Retinal pigment epithelial cell (primary cell): ENCODE measurements at regions not wholly inside any gene's neighbourhood (a gene's known extent, or its start where the extent isn't known, plus 50 kb on each side); places are given as distances from the start of the nearest gene placed in this dataset.

Experiments used
- DNase-seq: peaks from one replicate; pipeline ENCODE4 v3.0.0-alpha.2; 2010; ENCODE audit warnings: low read depth
- H3K4me3 ChIP-seq: 2 replicates; pipeline ENCODE4 v1.5.1; 2011; ENCODE audit warnings: mild to moderate bottlenecking, low read length, control low read depth, moderate library complexity
- TF ChIP-seq, protein P1 (sequence below): conservative IDR thresholded peaks from 2 replicates; pipeline ENCODE4 v1.5.1; 2011; ENCODE audit warnings: low read depth, low read length, control low read depth, inconsistent platforms

DNA sequence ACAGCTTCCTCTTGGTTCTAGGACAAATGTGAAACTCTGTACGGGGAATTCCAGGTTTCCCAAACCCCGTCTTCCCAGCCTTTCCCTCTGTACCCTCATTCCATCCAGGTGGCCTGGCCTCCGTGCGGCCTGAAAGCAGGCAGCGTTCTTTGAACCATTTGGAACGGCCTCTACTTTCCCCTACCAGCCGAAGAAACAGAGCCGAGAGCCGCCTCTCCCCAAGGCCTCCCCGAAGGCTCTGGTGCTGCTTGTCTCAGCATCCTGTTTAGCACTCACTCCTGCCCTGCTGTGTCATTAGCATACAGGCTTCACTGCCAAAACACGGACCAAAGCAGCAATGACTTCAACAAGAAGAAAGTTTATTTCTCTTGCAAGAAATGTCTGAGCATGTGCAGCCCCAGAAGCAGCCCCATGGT lies 137.7 kb downstream of the HSD17B3 start:
- no peak for DNase-seq

DNA sequence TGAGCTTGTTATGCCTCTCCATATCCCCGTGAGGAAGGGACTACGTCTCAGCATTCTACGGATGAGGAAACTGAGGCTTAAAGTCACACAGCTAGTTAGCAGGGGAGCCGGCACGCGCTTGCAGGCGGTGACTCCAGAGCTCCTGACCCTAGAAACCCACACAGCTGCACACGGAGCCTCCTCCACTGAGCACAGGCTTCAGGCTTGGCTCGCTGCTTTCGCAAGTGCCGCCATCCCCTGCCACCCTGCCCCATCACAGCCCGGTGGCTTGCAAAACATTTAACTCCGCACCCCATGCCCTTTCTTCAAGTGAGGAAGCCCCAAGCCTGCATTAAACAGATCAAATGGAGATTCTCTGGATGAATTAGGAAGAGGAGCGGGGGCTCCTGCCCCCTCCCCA lies 138.3 kb downstream of the HSD17B3 start:
- no peak overlapping the region for H3K4me3 ChIP-seq
- DNase-seq: no peak
- TF ChIP-seq, protein P1, sequence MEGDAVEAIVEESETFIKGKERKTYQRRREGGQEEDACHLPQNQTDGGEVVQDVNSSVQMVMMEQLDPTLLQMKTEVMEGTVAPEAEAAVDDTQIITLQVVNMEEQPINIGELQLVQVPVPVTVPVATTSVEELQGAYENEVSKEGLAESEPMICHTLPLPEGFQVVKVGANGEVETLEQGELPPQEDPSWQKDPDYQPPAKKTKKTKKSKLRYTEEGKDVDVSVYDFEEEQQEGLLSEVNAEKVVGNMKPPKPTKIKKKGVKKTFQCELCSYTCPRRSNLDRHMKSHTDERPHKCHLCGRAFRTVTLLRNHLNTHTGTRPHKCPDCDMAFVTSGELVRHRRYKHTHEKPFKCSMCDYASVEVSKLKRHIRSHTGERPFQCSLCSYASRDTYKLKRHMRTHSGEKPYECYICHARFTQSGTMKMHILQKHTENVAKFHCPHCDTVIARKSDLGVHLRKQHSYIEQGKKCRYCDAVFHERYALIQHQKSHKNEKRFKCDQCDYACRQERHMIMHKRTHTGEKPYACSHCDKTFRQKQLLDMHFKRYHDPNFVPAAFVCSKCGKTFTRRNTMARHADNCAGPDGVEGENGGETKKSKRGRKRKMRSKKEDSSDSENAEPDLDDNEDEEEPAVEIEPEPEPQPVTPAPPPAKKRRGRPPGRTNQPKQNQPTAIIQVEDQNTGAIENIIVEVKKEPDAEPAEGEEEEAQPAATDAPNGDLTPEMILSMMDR: no peak

More for the DNA sequence above, 137.7 kb downstream of the HSD17B3 start:
- TF ChIP-seq, protein P1: no peak
- H3K4me3 ChIP-seq: no peak overlapping the region

DNA sequence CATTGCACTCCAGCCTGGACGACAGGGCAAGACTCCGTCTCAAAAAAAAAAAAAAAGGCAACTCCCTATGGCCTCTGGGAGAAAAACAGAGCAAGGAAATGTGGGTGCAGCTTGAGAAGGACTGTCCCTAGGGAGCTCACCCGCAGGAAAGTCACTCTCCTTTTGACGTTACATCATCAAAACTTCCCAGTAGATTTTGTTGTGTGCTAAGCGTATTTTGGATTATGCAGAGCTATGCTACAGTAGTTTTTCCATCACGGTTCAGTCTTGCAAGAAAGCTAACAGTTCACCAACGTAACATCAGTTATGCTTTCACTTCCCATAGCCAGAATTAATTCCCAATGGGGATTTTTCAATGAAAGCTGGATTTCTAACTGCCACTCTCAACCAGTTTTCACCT lies 138.8 kb downstream of the HSD17B3 start:
- no peak for DNase-seq
- H3K4me3 ChIP-seq: no peak overlapping the region
- TF ChIP-seq, protein P1: no peak

DNA sequence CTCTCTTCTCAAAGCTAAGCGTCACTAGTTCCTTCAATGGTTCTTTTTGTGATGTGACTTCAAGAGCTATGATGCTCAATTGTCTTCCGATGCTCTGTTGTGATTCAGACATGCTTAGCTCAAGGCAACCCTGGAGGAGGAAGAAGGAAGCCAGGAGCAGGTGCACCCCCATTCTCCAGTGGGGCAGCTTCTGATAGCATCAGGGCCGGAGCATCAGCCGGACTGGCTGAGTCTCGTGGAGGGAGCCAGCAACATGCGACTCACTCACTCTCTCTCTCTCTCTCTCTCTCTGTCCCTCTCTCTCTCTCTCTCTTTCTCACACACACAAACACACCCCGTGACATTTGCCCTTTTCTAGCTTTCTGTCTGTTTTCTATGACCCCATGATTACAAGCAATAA lies 140.2 kb downstream of the HSD17B3 start:
- DNase-seq: no peak
- H3K4me3 ChIP-seq: no peak overlapping the region
- TF ChIP-seq, protein P1: no peak

DNA sequence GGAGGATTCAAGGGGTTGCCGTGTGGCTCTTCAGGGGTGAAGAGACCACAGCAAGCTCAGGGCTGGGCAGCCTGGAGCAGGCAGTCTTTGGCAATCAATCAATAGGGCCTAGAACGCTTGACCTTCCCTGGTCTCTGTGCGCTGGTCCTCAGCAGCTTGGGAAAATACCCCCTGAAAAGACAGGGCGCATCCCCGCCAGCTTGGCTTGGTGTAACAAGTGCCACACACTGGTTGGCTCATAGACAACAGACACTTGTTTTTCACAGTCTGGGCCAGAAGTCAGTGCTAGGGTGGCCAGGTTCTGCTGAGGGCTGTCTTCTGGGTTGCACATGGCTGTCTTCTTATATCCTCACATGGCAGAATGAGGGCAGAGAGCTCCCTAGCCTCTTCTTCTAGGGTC lies 141.1 kb downstream of the HSD17B3 start:
- no peak for DNase-seq
- no peak overlapping the region for H3K4me3 ChIP-seq
- TF ChIP-seq, protein P1: no peak

DNA sequence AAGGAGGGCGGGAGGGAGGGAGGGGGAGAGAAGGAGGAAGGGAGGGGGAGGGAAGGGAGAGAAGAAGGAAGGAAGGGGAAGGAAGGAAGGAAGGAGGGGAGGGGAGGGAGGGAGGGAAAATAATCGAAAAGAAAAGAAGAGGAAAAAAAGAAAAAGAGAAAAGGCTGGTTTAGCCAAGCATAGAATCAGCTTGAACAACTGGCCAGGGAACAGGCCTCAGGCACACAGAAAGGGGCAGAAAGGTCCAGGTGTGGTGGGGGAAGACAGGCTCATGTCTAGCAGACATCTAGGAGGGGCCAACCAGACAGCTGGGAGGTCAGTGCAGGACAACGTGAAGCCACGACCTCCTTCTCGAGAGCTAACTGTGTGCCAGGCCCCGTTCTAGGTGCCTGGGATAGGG lies 141.8 kb downstream of the HSD17B3 start:
- TF ChIP-seq, protein P1: no peak
- H3K4me3 ChIP-seq: no peak overlapping the region

DNA sequence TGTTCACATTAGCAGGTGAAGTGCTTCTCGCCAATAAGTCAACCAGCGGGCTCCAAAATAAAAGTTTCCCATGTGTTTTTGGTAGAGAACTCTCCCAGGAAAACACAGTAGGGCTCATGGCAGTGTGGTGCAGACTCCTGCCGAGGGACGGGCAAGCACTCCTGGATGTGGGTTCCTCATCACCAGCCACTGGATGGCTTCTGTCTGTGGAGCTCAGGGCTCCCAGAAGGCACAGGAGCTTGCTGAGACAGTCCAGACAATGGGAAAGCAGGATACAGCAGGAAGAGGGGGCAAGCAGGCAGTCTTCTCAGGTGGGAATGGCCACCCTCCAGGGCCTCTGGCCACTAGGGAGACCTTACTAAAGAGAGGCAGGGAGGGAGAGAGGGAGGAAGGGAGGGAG lies 142.4 kb downstream of the HSD17B3 start:
- DNase-seq: no peak
- H3K4me3 ChIP-seq: no peak overlapping the region
- TF ChIP-seq, protein P1: no peak

More for the DNA sequence above, 141.8 kb downstream of the HSD17B3 start:
- no peak for DNase-seq
